ENCODE measurements at regions not wholly inside any gene's neighbourhood (a gene's known extent, or its start where the extent isn't known, plus 50 kb on each side); places are given as distances from the start of the nearest gene placed in this dataset.
"Not testable (repeated sequence)": the region's sequence is repeated elsewhere in the genome, so short reads cannot be mapped to it uniquely, and the experiment has no call there.

- no peak overlapping the region for H3K9ac ChIP-seq (ENCODE audit: low read length in 3 of 3)
- H3K9me3 ChIP-seq (ENCODE audit: control insufficient read depth in 2 of 3, insufficient read depth in 1 of 3, low read length in 3 of 3), result no peaks in the 10 kb centered on the region
- H3K27ac ChIP-seq (ENCODE audit: low read depth in 2 of 2, low read length in 2 of 2), result no peak overlapping the region
- DNase-seq (no peak), FAIRE-seq (no peak)
- no peak overlapping the region for H3K4me3 ChIP-seq (ENCODE audit: low read length in 3 of 3)
- no peaks in the 10 kb centered on the region for H3K4me1 ChIP-seq (ENCODE audit: control insufficient read depth in 2 of 3, insufficient read depth in 2 of 3, low read depth in 1 of 3, low read length in 3 of 3)
- H3K36me3 ChIP-seq (ENCODE audit: control insufficient read depth in 2 of 3, insufficient read depth in 3 of 3, low read length in 3 of 3), result no peaks in the 10 kb centered on the region
- TF ChIP-seq CTCF (IDR thresholded peaks at IDR 0.05; ENCODE audit: borderline replicate concordance, extremely low read depth, insufficient read depth), result no peak
- intact Hi-C loops (cut with DNase I), result no loop called here
- H3K27me3 ChIP-seq (ENCODE audit: control insufficient read depth, insufficient read depth, low read length), result no peaks in the 10 kb centered on the region
Measured at GRCh38 chr13:97885641-97886040, 67.8 kb upstream of the IPO5 start.

DNA sequence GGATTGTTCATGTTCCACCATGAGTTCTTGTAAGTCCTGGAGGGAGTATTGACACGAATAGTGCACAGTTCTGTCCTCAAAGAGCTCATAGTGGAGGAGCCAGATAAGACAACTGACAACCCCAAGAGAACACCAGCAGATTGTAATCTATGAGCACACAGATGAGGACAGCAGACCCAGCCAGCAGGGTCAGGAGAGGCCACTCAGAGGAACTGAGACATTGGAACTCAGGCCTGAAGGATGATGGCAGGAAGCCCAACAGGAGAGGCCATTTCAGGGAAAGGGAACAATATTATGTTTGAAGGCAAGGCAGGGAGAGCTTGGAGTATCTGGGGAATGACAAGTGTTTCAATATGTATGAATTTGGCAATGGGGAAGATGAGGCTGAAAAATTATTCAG lies 63.7 kb upstream of the IPO5 start:
- no peaks in the 10 kb centered on the region for H3K36me3 ChIP-seq (ENCODE audit: control insufficient read depth in 2 of 3, insufficient read depth in 3 of 3, low read length in 3 of 3)
- H3K27ac ChIP-seq (ENCODE audit: low read depth in 2 of 2, low read length in 2 of 2), result no peak overlapping the region
- H3K9ac ChIP-seq (ENCODE audit: low read length in 3 of 3), result no peak overlapping the region
- no peak overlapping the region for H3K4me3 ChIP-seq (ENCODE audit: low read length in 3 of 3)
- no peaks in the 10 kb centered on the region for H3K9me3 ChIP-seq (ENCODE audit: control insufficient read depth in 2 of 3, insufficient read depth in 1 of 3, low read length in 3 of 3)
- FAIRE-seq, result no peak
- H3K4me1 ChIP-seq (ENCODE audit: control insufficient read depth in 2 of 3, insufficient read depth in 2 of 3, low read depth in 1 of 3, low read length in 3 of 3), result no peaks in the 10 kb centered on the region
- no peaks in the 10 kb centered on the region for H3K27me3 ChIP-seq (ENCODE audit: control insufficient read depth, insufficient read depth, low read length)
- no peak for TF ChIP-seq CTCF (IDR thresholded peaks at IDR 0.05; ENCODE audit: borderline replicate concordance, extremely low read depth, insufficient read depth)
- DNase-seq, result peak in 1 of 5 donors; percentile 74
- intact Hi-C loops (cut with DNase I), result no loop called here

DNA sequence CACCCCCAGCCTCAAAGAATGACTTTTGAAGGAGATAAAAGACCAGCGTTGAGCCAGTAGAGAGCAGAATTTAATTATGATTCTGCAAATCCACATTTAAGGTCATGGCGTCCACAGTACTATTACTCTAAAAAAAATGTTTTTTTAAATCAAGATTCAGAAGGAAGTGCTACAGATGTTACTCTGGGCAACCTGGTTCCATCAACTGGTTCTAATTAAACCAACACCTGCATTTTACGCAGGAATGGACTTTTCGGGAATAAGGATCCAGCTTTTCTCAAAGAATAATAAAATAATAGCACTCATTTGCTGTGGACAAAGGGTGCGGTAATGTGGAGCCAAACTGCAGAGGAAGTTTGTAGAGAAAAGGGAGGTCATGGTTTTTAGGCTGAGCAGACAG lies 62.9 kb upstream of the IPO5 start:
- Histone ChIP-seq H3K27me3 (ENCODE audit: control insufficient read depth, insufficient read depth, low read length) (no peaks in the 10 kb centered on the region), H3K9me3 (ENCODE audit: control insufficient read depth in 2 of 3, insufficient read depth in 1 of 3, low read length in 3 of 3) (no peaks in the 10 kb centered on the region), H3K36me3 (ENCODE audit: control insufficient read depth in 2 of 3, insufficient read depth in 3 of 3, low read length in 3 of 3) (no peaks in the 10 kb centered on the region), H3K9ac (ENCODE audit: low read length in 3 of 3) (no peak overlapping the region), H3K4me3 (ENCODE audit: low read length in 3 of 3) (no peak overlapping the region), H3K27ac (ENCODE audit: low read depth in 2 of 2, low read length in 2 of 2) (no peak overlapping the region), H3K4me1 (ENCODE audit: control insufficient read depth in 2 of 3, insufficient read depth in 2 of 3, low read depth in 1 of 3, low read length in 3 of 3) (no peaks in the 10 kb centered on the region)
- no peak for TF ChIP-seq CTCF (IDR thresholded peaks at IDR 0.05; ENCODE audit: borderline replicate concordance, extremely low read depth, insufficient read depth)
- DNase-seq, result no peak
- FAIRE-seq, result no peak
- intact Hi-C loops (cut with DNase I), result no loop called here

DNA sequence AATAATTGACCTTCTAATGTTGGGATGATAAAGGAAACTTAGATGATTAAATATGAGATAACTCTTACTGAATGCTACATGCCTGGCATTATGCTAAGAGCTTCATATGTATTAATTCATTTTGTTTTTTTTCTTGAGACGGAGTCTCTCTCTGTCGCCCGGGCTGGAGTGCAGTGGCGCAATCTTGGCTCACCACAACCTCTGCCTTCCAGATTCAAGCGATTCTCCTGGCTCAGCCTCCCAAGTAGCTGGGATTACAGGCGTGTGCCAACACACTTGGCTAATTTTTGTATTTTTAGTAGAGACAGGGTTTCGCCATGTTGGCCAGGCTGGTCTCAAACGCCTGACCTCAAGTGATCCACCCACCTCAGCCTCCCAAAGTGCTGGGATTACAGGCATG lies 61.5 kb upstream of the IPO5 start:
- intact Hi-C loops (cut with DNase I); H3K4me1 ChIP-seq (ENCODE audit: control insufficient read depth in 2 of 3, insufficient read depth in 2 of 3, low read depth in 1 of 3, low read length in 3 of 3); H3K27ac ChIP-seq (ENCODE audit: low read depth in 2 of 2, low read length in 2 of 2); H3K27me3 ChIP-seq (ENCODE audit: control insufficient read depth, insufficient read depth, low read length); H3K9me3 ChIP-seq (ENCODE audit: control insufficient read depth in 2 of 3, insufficient read depth in 1 of 3, low read length in 3 of 3); FAIRE-seq; H3K4me3 ChIP-seq (ENCODE audit: low read length in 3 of 3); H3K36me3 ChIP-seq (ENCODE audit: control insufficient read depth in 2 of 3, insufficient read depth in 3 of 3, low read length in 3 of 3); DNase-seq; H3K9ac ChIP-seq (ENCODE audit: low read length in 3 of 3): not testable (repeated sequence)

Measured in kidney (tissue), 13 donors.